ENCODE measurements at regions not wholly inside any gene's neighbourhood (a gene's known extent, or its start where the extent isn't known, plus 50 kb on each side); places are given as distances from the start of the nearest gene placed in this dataset.
"Not testable (repeated sequence)": the region's sequence is repeated elsewhere in the genome, so short reads cannot be mapped to it uniquely, and the experiment has no call there.

- H3K27me3 Mint-ChIP-seq (ENCODE audit: low read depth) = no peaks in the 10 kb centered on the region
- TF ChIP-seq CTCF (IDR thresholded peaks at IDR 0.05; ENCODE audit: unreplicated experiment in 3 of 3) = no peak
- H3K36me3 Mint-ChIP-seq (ENCODE audit: low read depth) = no peaks in the 10 kb centered on the region
- H3K9me3 Mint-ChIP-seq = peaks cover 55% of the 10 kb centered on the region
- H3K4me1 Mint-ChIP-seq = no peaks in the 10 kb centered on the region
- no peak overlapping the region for H3K27ac Mint-ChIP-seq
- H3K4me3 Mint-ChIP-seq = no peak overlapping the region
These were observed 2171.8 kb upstream of the DEFB115 start for GRCh38 chr20:29085625-29086024.

- not testable (repeated sequence) for H3K4me3 Mint-ChIP-seq; H3K27me3 Mint-ChIP-seq (ENCODE audit: low read depth); H3K27ac Mint-ChIP-seq; H3K36me3 Mint-ChIP-seq (ENCODE audit: low read depth); H3K4me1 Mint-ChIP-seq
- peaks cover 58% of the 10 kb centered on the region for H3K9me3 Mint-ChIP-seq
These were observed 2171.2 kb upstream of the DEFB115 start for GRCh38 chr20:29086145-29086718.

- Mint-ChIP-seq H3K4me3 (no peak overlapping the region), H3K27ac (no peak overlapping the region), H3K36me3 (ENCODE audit: low read depth) (no peaks in the 10 kb centered on the region), H3K9me3 (peaks cover 54% of the 10 kb centered on the region), H3K27me3 (ENCODE audit: low read depth) (no peaks in the 10 kb centered on the region), H3K4me1 (no peaks in the 10 kb centered on the region)
- no peak for TF ChIP-seq CTCF (IDR thresholded peaks at IDR 0.05; ENCODE audit: unreplicated experiment in 3 of 3)
These were observed 2170.5 kb upstream of the DEFB115 start for GRCh38 chr20:29086938-29087337.

- not testable (repeated sequence) for H3K4me1 Mint-ChIP-seq; H3K27ac Mint-ChIP-seq; H3K36me3 Mint-ChIP-seq (ENCODE audit: low read depth); H3K4me3 Mint-ChIP-seq; H3K27me3 Mint-ChIP-seq (ENCODE audit: low read depth)
- peaks cover 52% of the 10 kb centered on the region for H3K9me3 Mint-ChIP-seq
These were observed 2169.6 kb upstream of the DEFB115 start for GRCh38 chr20:29087887-29088286.

- H3K4me3 Mint-ChIP-seq; H3K36me3 Mint-ChIP-seq (ENCODE audit: low read depth); H3K27me3 Mint-ChIP-seq (ENCODE audit: low read depth); H3K27ac Mint-ChIP-seq; H3K4me1 Mint-ChIP-seq: not testable (repeated sequence)
- peaks cover 50% of the 10 kb centered on the region for H3K9me3 Mint-ChIP-seq
These were observed 2169.0 kb upstream of the DEFB115 start for GRCh38 chr20:29088472-29088871.

GRCh38 chr20:29089409-29089808 lies 2168.1 kb upstream of the DEFB115 start:
- H3K4me1 Mint-ChIP-seq; H3K4me3 Mint-ChIP-seq; H3K36me3 Mint-ChIP-seq (ENCODE audit: low read depth): not testable (repeated sequence)

GRCh38 chr20:29093958-29094357 lies 2163.5 kb upstream of the DEFB115 start:
- not testable (repeated sequence) for H3K4me3 Mint-ChIP-seq; H3K27me3 Mint-ChIP-seq (ENCODE audit: low read depth); H3K4me1 Mint-ChIP-seq; H3K36me3 Mint-ChIP-seq (ENCODE audit: low read depth); H3K27ac Mint-ChIP-seq
- peaks cover 34% of the 10 kb centered on the region for H3K9me3 Mint-ChIP-seq

More at GRCh38 chr20:29089409-29089808, 2168.1 kb upstream of the DEFB115 start:
- H3K9me3 Mint-ChIP-seq = peaks cover 44% of the 10 kb centered on the region
- H3K27ac Mint-ChIP-seq; H3K27me3 Mint-ChIP-seq (ENCODE audit: low read depth): not testable (repeated sequence)

GRCh38 chr20:29096695-29097094 lies 2160.8 kb upstream of the DEFB115 start:
- peaks cover 22% of the 10 kb centered on the region for H3K9me3 Mint-ChIP-seq
- not testable (repeated sequence) for H3K4me3 Mint-ChIP-seq; H3K36me3 Mint-ChIP-seq (ENCODE audit: low read depth); H3K4me1 Mint-ChIP-seq; H3K27me3 Mint-ChIP-seq (ENCODE audit: low read depth); H3K27ac Mint-ChIP-seq

- H3K4me3 Mint-ChIP-seq; H3K4me1 Mint-ChIP-seq; H3K27ac Mint-ChIP-seq; H3K36me3 Mint-ChIP-seq (ENCODE audit: low read depth); H3K27me3 Mint-ChIP-seq (ENCODE audit: low read depth): not testable (repeated sequence)
- peaks cover 36% of the 10 kb centered on the region for H3K9me3 Mint-ChIP-seq
These were observed 2149.6 kb upstream of the DEFB115 start for GRCh38 chr20:29107884-29108283.

- H3K4me3 Mint-ChIP-seq; H3K27ac Mint-ChIP-seq; H3K4me1 Mint-ChIP-seq; H3K27me3 Mint-ChIP-seq (ENCODE audit: low read depth); H3K36me3 Mint-ChIP-seq (ENCODE audit: low read depth): not testable (repeated sequence)
- peaks cover 44% of the 10 kb centered on the region for H3K9me3 Mint-ChIP-seq
These were observed 2148.1 kb upstream of the DEFB115 start for GRCh38 chr20:29109386-29109785.

- not testable (repeated sequence) for H3K4me3 Mint-ChIP-seq; H3K36me3 Mint-ChIP-seq (ENCODE audit: low read depth); H3K4me1 Mint-ChIP-seq; H3K27me3 Mint-ChIP-seq (ENCODE audit: low read depth); H3K27ac Mint-ChIP-seq
- H3K9me3 Mint-ChIP-seq = peaks cover 72% of the 10 kb centered on the region
These were observed 2142.4 kb upstream of the DEFB115 start for GRCh38 chr20:29115097-29115496.

All from nephron (organoid).